Right ventricle myocardium inferior (tissue), 1 donor: ENCODE measurements at regions not wholly inside any gene's neighbourhood (a gene's known extent, or its start where the extent isn't known, plus 50 kb on each side); places are given as distances from the start of the nearest gene placed in this dataset.

Experiments used
- ATAC-seq: fragments of 200-7000 bp; cut with Tn5 transposase; one replicate; pipeline ENCODE4 v1.9.1; 2020; ENCODE audit warnings: mild to moderate bottlenecking, moderate library complexity
- DNase-seq: peaks from one replicate; pipeline ENCODE4 v3.0.0; 2021; ENCODE audit errors: missing footprints
- intact Hi-C: fragments of 100-400 bp; cut with DNase I; formaldehyde crosslinking; loops from one replicate; pipeline ENCODE4 v1.11.0; 2022
- donor health status: DM: no; HTN: yes; CAD: no; lungs with severe emphysema.

DNA sequence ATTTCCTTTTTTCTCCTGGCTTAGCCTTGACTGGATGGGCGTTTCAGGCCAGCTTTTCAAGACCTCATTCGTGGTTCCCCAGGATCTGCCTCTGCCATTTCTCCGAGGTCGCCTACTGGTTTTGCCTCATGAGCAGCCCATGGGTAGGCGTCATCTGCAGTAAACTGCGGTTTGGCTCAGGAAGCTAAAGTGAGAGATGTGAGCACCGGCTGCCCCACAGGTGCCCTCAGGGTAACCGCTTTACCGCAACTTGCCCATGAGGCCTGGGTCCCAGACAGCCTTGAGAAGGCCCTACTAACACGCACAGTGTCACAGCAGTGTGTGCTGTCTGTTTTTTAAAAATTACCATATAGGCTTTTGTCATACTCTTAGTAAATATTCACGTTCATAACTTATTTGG lies 53.4 kb upstream of the TBXT start:
- ATAC-seq: no peak
- intact Hi-C loops: no loop called here
- DNase-seq: no peak
